ENCODE measurements at regions not wholly inside any gene's neighbourhood (a gene's known extent, or its start where the extent isn't known, plus 50 kb on each side); places are given as distances from the start of the nearest gene placed in this dataset.

GRCh38 chrX:113892891-113893290, 691.0 kb upstream of the HTR2C start:
- no peak overlapping the region for H3K27ac ChIP-seq (replicated peaks)
- H3K4me3 ChIP-seq (replicated peaks; ENCODE audit: insufficient read depth, low read length): no peak overlapping the region
- no peaks in the 10 kb centered on the region for H3K27me3 ChIP-seq (ENCODE audit: insufficient read depth, poor library complexity, severe bottlenecking)
- DNase-seq (ENCODE audit: low read depth in 1 of 2, low spot score in 1 of 2): no peak
- TF ChIP-seq POLR2AphosphoS5 (IDR thresholded peaks at IDR 0.05; ENCODE audit: low read depth) (no peak), CTCF (IDR thresholded peaks at IDR 0.05; ENCODE audit: insufficient read depth, low read length) (no peak), GABPA (IDR thresholded peaks at IDR 0.05; ENCODE audit: low read depth) (no peak)

DNA sequence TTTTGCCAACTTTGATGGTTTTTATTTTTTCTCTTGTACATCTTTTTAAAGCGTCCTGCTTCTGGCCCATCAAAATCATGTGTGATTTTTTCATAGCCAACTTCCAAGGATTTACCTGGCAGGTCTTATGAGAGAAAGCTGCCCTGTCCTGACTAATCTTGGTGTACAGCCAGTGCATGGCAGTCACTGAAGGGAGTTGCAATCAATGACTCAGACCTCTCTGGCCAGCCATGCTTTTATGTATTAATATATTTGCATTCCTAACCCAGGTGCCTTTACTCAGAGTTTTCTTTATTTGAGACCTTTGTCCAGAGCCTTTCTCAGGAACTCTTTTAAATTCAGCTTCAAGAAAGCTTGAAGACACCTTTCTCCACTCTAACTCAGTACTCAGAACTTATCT, 691.5 kb upstream of the HTR2C start:
- H3K27me3 ChIP-seq (ENCODE audit: insufficient read depth, poor library complexity, severe bottlenecking): no peaks in the 10 kb centered on the region

DNA sequence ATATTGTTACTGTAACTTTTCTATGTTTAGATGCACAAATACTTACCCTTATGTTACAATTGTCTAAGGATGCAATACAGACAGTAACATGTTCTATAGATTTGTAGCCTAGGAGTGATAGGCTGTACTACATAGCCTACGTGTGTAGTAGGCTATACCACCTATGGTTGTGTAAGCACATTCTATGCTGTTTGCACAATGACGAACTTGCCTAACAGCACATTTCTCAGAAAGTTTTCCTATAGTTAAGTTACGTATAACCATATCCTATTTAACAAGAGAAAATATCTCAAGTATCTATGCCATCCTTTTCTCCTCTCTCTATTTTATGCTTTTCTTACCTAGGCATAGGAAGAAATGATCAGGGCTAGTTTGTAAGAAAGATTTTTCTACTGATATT, 710.8 kb upstream of the HTR2C start:
- H3K27ac ChIP-seq (replicated peaks): no peak overlapping the region
- no peak for DNase-seq (ENCODE audit: low read depth in 1 of 2, low spot score in 1 of 2)
- TF ChIP-seq POLR2AphosphoS5 (IDR thresholded peaks at IDR 0.05; ENCODE audit: low read depth) (no peak), GABPA (IDR thresholded peaks at IDR 0.05; ENCODE audit: low read depth) (no peak), CTCF (IDR thresholded peaks at IDR 0.05; ENCODE audit: insufficient read depth, low read length) (no peak), SPI1 (IDR thresholded peaks at IDR 0.05; ENCODE audit: borderline replicate concordance, low read depth) (no peak)
- TF ChIP-seq, protein P1, sequence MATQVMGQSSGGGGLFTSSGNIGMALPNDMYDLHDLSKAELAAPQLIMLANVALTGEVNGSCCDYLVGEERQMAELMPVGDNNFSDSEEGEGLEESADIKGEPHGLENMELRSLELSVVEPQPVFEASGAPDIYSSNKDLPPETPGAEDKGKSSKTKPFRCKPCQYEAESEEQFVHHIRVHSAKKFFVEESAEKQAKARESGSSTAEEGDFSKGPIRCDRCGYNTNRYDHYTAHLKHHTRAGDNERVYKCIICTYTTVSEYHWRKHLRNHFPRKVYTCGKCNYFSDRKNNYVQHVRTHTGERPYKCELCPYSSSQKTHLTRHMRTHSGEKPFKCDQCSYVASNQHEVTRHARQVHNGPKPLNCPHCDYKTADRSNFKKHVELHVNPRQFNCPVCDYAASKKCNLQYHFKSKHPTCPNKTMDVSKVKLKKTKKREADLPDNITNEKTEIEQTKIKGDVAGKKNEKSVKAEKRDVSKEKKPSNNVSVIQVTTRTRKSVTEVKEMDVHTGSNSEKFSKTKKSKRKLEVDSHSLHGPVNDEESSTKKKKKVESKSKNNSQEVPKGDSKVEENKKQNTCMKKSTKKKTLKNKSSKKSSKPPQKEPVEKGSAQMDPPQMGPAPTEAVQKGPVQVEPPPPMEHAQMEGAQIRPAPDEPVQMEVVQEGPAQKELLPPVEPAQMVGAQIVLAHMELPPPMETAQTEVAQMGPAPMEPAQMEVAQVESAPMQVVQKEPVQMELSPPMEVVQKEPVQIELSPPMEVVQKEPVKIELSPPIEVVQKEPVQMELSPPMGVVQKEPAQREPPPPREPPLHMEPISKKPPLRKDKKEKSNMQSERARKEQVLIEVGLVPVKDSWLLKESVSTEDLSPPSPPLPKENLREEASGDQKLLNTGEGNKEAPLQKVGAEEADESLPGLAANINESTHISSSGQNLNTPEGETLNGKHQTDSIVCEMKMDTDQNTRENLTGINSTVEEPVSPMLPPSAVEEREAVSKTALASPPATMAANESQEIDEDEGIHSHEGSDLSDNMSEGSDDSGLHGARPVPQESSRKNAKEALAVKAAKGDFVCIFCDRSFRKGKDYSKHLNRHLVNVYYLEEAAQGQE (IDR thresholded peaks at IDR 0.05; ENCODE audit: insufficient replicate concordance, low read depth): no peak
- no peaks in the 10 kb centered on the region for H3K27me3 ChIP-seq (ENCODE audit: insufficient read depth, poor library complexity, severe bottlenecking)
- no peak overlapping the region for H3K4me3 ChIP-seq (replicated peaks; ENCODE audit: insufficient read depth, low read length)

More for the DNA sequence above, 691.5 kb upstream of the HTR2C start:
- no peak for TF ChIP-seq POLR2AphosphoS5 (IDR thresholded peaks at IDR 0.05; ENCODE audit: low read depth)
- TF ChIP-seq, protein P1 (IDR thresholded peaks at IDR 0.05; ENCODE audit: insufficient replicate concordance, low read depth): no peak
- no peak for TF ChIP-seq CTCF (IDR thresholded peaks at IDR 0.05; ENCODE audit: insufficient read depth, low read length)
- no peak for TF ChIP-seq GABPA (IDR thresholded peaks at IDR 0.05; ENCODE audit: low read depth)
- no peak for TF ChIP-seq SPI1 (IDR thresholded peaks at IDR 0.05; ENCODE audit: borderline replicate concordance, low read depth)
- Histone ChIP-seq H3K27ac (replicated peaks) (no peak overlapping the region), H3K4me3 (replicated peaks; ENCODE audit: insufficient read depth, low read length) (no peak overlapping the region)
- DNase-seq (ENCODE audit: low read depth in 1 of 2, low spot score in 1 of 2): no peak

DNA sequence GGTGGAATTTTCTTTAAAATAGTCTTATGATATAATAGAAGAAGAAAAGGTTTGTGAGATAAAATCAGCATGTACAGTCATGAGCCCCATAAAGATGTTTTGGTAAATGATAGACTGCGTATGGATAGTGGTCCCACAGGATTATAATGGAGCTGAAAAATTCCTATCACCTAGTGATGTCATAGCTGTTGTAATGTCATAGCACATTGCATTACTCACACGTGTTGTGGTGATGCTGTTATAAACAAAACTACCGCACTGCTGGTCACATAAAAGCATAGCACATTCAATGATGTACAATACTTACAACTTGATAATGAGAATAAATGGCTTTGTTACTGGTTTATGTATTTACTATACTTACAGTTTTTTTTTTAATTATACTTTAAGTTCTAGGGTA, 715.2 kb upstream of the HTR2C start:
- no peaks in the 10 kb centered on the region for H3K27me3 ChIP-seq (ENCODE audit: insufficient read depth, poor library complexity, severe bottlenecking)
- TF ChIP-seq GABPA (IDR thresholded peaks at IDR 0.05; ENCODE audit: low read depth) (no peak), CTCF (IDR thresholded peaks at IDR 0.05; ENCODE audit: insufficient read depth, low read length) (no peak)
- no peak overlapping the region for H3K4me3 ChIP-seq (replicated peaks; ENCODE audit: insufficient read depth, low read length)
- DNase-seq (ENCODE audit: low read depth in 1 of 2, low spot score in 1 of 2): no peak
- no peak overlapping the region for H3K27ac ChIP-seq (replicated peaks)
